CD4-positive, alpha-beta T cell (primary cell): ENCODE measurements at regions not wholly inside any gene's neighbourhood (a gene's known extent, or its start where the extent isn't known, plus 50 kb on each side); places are given as distances from the start of the nearest gene placed in this dataset.

Experiments
- ATAC-seq: fragments of 200-7000 bp; cut with Tn5 transposase; one replicate; pipeline ENCODE4 v1.10.0; 2022; ENCODE audit warnings: mild to moderate bottlenecking; ENCODE audit not compliant: poor library complexity
- CTCF ChIA-PET: fragments of 350-600 bp; sonication (Branson Sonifier 250); formaldehyde crosslinking; loops from one replicate; lab custom pipeline; 2021; ENCODE audit warnings: antibody characterized with exemption, inconsistent platforms; lab: Charles Lee
- POLR2A ChIA-PET: fragments of 350-600 bp; sonication (Branson Sonifier 250); formaldehyde crosslinking; loops from one replicate; lab custom pipeline; 2021; ENCODE audit warnings: antibody characterized with exemption, inconsistent platforms; lab: Charles Lee
- DNase-seq, 14 experiments: peaks; one replicate each; pipeline ENCODE4 v3.0.0-alpha.2; 2013 to 2020; ENCODE audit warnings: mixed read lengths in 2 of 14
- H3K27ac ChIP-seq, 2 donors: one replicate each; pipeline versions ENCODE4 v1.5.1 to v1.7.0; 2013; ENCODE audit warnings: low read length in 2 of 2, low read depth in 1 of 2, mild to moderate bottlenecking in 1 of 2
- H3K27me3 ChIP-seq, 2 experiments: 1 replicate in 1 of 2; 2 replicates in 1 of 2; pipeline versions ENCODE4 v1.6.1 to v1.7.0; 2013; ENCODE audit warnings: low read length in 2 of 2, control low read depth in 1 of 2, mild to moderate bottlenecking in 1 of 2, moderate library complexity in 1 of 2; ENCODE audit not compliant: insufficient read depth in 2 of 2, control insufficient read depth in 1 of 2
- H3K36me3 ChIP-seq: one replicate; pipeline ENCODE4 v1.6.1; 2013; ENCODE audit warnings: low read length, control low read depth; ENCODE audit not compliant: insufficient read depth
- H3K4me1 ChIP-seq: one replicate; pipeline ENCODE4 v1.6.1; 2013; ENCODE audit warnings: low read length, control low read depth; ENCODE audit not compliant: insufficient read depth
- H3K4me3 ChIP-seq: one replicate; pipeline ENCODE4 v1.5.1; 2013; ENCODE audit warnings: mild to moderate bottlenecking, low read length, moderate library complexity
- H3K9me3 ChIP-seq, 2 experiments: 1 replicate in 1 of 2; 2 replicates in 1 of 2; pipeline versions ENCODE4 v1.6.1 to v1.7.0; 2013; ENCODE audit warnings: low read length in 2 of 2, mild to moderate bottlenecking in 2 of 2, control low read depth in 1 of 2, moderate library complexity in 1 of 2; ENCODE audit not compliant: control insufficient read depth in 1 of 2, insufficient read depth in 1 of 2
- H3K27ac Mint-ChIP-seq: one replicate; pipeline ENCODE4 v1.8.0; 2020; ENCODE audit warnings: mixed read lengths
- H3K27me3 Mint-ChIP-seq: one replicate; pipeline ENCODE4 v1.8.0; 2021; ENCODE audit warnings: mixed read lengths
- H3K36me3 Mint-ChIP-seq: one replicate; pipeline ENCODE4 v1.8.0; 2021; ENCODE audit warnings: low read depth, mixed read lengths
- H3K4me1 Mint-ChIP-seq: one replicate; pipeline ENCODE4 v1.8.0; 2021; ENCODE audit warnings: low read depth, mixed read lengths
- H3K4me3 Mint-ChIP-seq: one replicate; pipeline ENCODE4 v1.8.0; 2020; ENCODE audit warnings: mild to moderate bottlenecking, mixed read lengths
- H3K9me3 Mint-ChIP-seq: one replicate; pipeline ENCODE4 v1.8.0; 2020; ENCODE audit warnings: mixed read lengths
- CTCF ChIP-seq: fragments of 200-600 bp; IDR thresholded peaks from one replicate; pipeline ENCODE4 v1.8.0; 2022; ENCODE audit warnings: antibody characterized with exemption, mild to moderate bottlenecking
- intact Hi-C, 2 experiments: fragments of 100-400 bp; cut with DNase I in 1 of 2; cut with micrococcal nuclease in 1 of 2; formaldehyde crosslinking; loops; one replicate each; pipeline versions ENCODE4 v1.15.1 to v1.9.0; 2023 to 2025; cut with DNase I, micrococcal nuclease

DNA sequence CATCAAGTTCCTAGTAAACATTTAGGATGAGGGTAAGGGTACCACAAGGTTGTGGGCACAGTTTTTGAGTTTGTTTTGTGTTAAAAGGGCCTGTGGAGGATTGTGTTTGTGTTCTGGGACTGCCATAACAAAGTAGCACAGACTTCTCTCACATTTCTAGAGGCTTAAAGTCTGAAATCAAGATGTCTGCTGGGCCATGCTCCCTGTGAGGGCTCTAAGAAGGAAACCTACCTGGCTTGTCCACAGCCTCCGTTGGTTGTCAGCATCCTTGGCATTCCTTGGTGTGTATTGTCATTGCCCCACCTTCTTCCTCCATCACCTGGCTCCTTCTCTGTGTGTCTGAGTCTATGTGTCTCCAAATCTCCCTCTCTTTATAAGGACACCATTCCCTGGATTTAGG, 808.1 kb upstream of the RBFOX1 start:
- Mint-ChIP-seq H3K27me3 (no peaks in the 10 kb centered on the region), H3K4me3 (no peak overlapping the region), H3K9me3 (peaks cover 11% of the 10 kb centered on the region), H3K4me1 (no peaks in the 10 kb centered on the region), H3K27ac (no peak overlapping the region), H3K36me3 (no peaks in the 10 kb centered on the region)
- Histone ChIP-seq H3K36me3 (no peaks in the 10 kb centered on the region), H3K27ac (no peak overlapping the region), H3K4me1 (no peaks in the 10 kb centered on the region), H3K27me3 (no peaks in the 10 kb centered on the region), H3K9me3 (peaks cover 3 to 6% of the 10 kb centered on the region in 2 experiments), H3K4me3 (no peak overlapping the region)
- TF ChIP-seq CTCF, result no peak
- DNase-seq, result no peak
- ATAC-seq, result no peak
- POLR2A ChIA-PET, result no interaction called here
- intact Hi-C loops, result no loop called here
- CTCF ChIA-PET, result no interaction called here

GRCh38 chr16:6517020-6517720, 815.5 kb upstream of the RBFOX1 start:
- Mint-ChIP-seq H3K36me3 (no peaks in the 10 kb centered on the region), H3K9me3 (peaks cover 17% of the 10 kb centered on the region)
- H3K27me3 ChIP-seq, result no peaks in the 10 kb centered on the region

GRCh38 chr16:6512512-6512911, 820.1 kb upstream of the RBFOX1 start:
- no peaks in the 10 kb centered on the region for H3K4me1 ChIP-seq
- H3K36me3 ChIP-seq, result no peaks in the 10 kb centered on the region
- H3K27ac ChIP-seq, result no peak overlapping the region
- Mint-ChIP-seq H3K9me3 (peaks cover 16% of the 10 kb centered on the region), H3K27me3 (no peaks in the 10 kb centered on the region), H3K27ac (no peak overlapping the region), H3K36me3 (no peaks in the 10 kb centered on the region), H3K4me1 (no peaks in the 10 kb centered on the region), H3K4me3 (no peak overlapping the region)
- POLR2A ChIA-PET, result no interaction called here
- CTCF ChIA-PET, result no interaction called here
- peaks cover 0 to 6% of the 10 kb centered on the region in 2 experiments for H3K9me3 ChIP-seq
- ATAC-seq (no peak), DNase-seq (no peak)
- H3K27me3 ChIP-seq, result no peaks in the 10 kb centered on the region
- H3K4me3 ChIP-seq, result no peak overlapping the region
- intact Hi-C loops, result no loop called here
- TF ChIP-seq CTCF, result no peak

More at GRCh38 chr16:6517020-6517720, 815.5 kb upstream of the RBFOX1 start:
- no peak for ATAC-seq
- no peaks in the 10 kb centered on the region for H3K4me1 Mint-ChIP-seq
- H3K27ac ChIP-seq, result no peak overlapping the region
- POLR2A ChIA-PET, result no interaction called here
- H3K4me1 ChIP-seq, result no peaks in the 10 kb centered on the region
- no peaks in the 10 kb centered on the region for H3K36me3 ChIP-seq
- H3K27me3 Mint-ChIP-seq, result no peaks in the 10 kb centered on the region
- intact Hi-C loops, result no loop called here
- H3K4me3 Mint-ChIP-seq, result no peak overlapping the region
- H3K27ac Mint-ChIP-seq, result no peak overlapping the region
- peaks cover 0 to 6% of the 10 kb centered on the region in 2 experiments for H3K9me3 ChIP-seq
- CTCF ChIA-PET, result no interaction called here
- TF ChIP-seq CTCF, result no peak
- H3K4me3 ChIP-seq, result no peak overlapping the region
- no peak for DNase-seq
